GM20000 (cell line): ENCODE measurements at regions not wholly inside any gene's neighbourhood (a gene's known extent, or its start where the extent isn't known, plus 50 kb on each side); places are given as distances from the start of the nearest gene placed in this dataset.

Source experiments
- DNase-seq: peaks from one replicate; pipeline ENCODE4 v3.0.0; 2012; ENCODE audit warnings: low spot score
- TF ChIP-seq, protein P1 (sequence below): IDR thresholded peaks from 2 replicates; pipeline ENCODE4 v1.5.1; 2012; ENCODE audit warnings: mild to moderate bottlenecking, control low read depth; ENCODE audit errors: extremely low read depth, missing control alignments

DNA sequence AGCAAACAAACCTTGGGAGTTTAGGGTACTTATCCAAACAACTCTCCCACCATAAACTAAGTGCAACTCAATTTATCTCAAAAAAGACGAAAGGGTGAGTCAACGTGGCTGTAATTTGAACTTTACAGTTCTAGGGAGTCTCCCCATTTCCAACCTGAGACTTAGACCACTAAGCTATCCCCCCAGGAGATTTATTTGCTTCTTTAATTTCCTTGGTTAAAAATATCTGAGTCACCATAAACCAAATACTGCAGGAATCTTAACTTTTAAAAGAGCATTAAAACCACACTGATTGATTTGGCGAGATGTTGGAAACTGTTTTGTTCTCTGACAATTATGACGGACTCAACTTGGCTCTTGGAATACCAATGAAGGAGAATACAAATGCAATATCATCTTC, 299.3 kb upstream of the SOX9 start:
- TF ChIP-seq, protein P1, sequence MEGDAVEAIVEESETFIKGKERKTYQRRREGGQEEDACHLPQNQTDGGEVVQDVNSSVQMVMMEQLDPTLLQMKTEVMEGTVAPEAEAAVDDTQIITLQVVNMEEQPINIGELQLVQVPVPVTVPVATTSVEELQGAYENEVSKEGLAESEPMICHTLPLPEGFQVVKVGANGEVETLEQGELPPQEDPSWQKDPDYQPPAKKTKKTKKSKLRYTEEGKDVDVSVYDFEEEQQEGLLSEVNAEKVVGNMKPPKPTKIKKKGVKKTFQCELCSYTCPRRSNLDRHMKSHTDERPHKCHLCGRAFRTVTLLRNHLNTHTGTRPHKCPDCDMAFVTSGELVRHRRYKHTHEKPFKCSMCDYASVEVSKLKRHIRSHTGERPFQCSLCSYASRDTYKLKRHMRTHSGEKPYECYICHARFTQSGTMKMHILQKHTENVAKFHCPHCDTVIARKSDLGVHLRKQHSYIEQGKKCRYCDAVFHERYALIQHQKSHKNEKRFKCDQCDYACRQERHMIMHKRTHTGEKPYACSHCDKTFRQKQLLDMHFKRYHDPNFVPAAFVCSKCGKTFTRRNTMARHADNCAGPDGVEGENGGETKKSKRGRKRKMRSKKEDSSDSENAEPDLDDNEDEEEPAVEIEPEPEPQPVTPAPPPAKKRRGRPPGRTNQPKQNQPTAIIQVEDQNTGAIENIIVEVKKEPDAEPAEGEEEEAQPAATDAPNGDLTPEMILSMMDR = no peak
- no peak for DNase-seq

DNA sequence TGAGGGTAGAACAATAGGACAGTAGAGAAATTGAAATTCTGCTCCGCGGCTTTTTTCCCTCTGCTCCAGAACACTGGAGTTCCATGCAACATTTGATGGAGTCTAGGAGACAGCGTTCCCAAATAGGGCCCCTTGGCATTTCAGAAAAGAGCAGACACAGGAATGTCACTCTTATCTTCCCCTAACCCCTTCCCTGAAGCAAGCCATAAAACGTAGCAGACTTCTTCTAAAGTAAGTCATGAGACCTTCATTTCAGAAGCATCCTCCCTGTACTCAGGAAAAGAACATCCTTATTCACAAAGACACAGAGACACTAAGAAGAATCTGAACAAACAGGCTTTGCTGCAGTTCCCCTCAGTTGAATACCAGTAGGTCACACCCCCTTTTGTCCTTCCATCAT, 296.1 kb upstream of the SOX9 start:
- TF ChIP-seq, protein P1 = no peak
- no peak for DNase-seq

DNA sequence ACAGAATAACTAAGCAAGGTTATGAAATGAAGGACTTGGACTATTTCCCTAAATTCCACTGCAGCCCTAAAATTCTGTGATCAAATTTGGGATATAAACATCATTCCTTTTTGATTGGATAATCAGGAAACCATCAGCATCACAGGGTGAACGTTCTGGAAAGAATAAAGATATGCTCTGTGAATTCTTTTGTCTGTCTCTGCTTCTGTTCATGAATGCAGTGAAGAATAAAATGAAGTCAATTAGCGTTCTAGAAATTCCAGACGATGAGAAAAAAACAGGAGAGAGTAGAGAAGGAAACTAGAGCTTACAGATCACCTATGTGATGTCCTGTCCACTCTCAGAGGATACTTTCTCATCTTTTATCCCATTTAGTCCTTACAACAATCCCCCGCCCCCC, 295.1 kb upstream of the SOX9 start:
- no peak for DNase-seq
- TF ChIP-seq, protein P1 = no peak

DNA sequence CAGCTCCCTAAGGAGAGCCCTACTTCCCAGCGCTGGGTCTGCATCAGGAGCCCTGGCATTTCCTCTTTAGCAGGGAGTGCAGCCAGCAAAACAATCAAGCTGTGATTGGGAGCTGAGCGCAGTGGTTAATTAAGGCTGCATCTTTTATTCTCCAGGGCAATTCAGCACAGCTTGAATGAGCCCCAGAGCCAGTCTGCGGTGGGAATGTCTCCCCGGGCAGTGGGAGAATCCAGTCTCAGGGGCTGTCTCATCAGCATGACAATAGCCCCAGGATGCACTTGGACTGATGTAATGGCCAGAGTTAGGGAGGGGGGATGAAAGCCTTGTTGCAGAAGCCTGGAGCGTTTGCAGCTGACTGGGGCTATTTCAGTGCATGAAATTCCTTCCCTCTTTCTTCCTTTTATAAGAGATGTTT, 292.6 kb upstream of the SOX9 start:
- DNase-seq = no peak
- TF ChIP-seq, protein P1 = no peak

DNA sequence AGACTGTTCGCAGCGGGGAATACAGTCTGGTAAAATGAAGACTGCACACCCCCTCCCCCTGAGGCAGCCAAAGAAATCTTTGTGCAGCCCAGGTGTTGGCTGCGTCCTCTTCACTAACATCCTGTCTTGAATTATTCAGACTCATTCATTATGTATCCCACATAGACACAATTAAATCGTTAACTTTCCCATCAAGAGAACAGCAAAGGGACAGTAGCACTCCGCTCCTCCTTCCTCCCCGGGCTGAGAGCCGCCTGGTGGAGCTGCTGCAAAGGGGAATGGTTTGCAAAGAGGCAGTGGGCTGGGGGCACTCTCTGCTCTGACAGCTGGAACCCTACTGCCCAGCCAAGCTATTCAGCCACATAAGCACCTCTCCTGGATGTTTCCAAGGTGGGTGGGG, 290.0 kb upstream of the SOX9 start:
- TF ChIP-seq, protein P1 = no peak
- DNase-seq = no peak

DNA sequence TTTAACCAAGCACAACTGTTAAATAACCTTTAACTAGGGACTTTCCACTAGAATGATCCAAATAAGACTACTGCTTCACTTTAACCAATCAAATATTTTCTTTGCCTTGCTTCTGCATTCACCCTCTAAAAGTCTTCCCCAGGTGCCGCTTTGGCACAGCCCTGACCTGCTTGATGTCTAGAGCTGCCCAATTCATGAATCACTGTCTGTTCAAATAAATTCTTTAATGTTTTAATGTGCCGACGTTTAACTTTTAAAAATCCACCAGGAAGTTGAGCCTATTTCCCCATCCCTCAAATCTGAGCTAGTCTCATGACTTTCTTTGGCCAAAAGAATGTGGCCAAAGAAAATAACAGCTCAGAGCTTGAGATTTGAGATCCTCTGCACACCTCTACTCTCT, 277.8 kb upstream of the SOX9 start:
- DNase-seq = no peak
- TF ChIP-seq, protein P1 = no peak

DNA sequence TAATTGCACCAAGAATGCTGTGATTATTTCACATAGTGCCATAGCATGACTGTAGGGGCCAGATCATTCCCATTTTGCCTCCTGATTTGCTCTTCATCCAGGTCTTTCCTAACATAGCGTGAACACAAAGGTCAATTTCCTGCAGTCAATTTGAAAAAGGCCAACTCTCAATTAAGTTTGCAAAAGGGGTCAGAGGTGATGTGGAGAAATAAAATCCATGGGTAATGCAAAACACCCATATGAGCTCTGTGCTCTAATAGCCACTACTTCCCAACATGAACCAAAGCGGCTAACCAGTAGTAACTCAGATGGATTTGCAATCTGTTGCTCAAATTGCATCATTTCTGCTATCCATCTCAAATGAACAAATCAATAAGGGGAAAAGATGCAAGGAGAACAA, 275.5 kb upstream of the SOX9 start:
- no peak for DNase-seq
- TF ChIP-seq, protein P1 = no peak
